HEK293T (cell line): ENCODE measurements at regions not wholly inside any gene's neighbourhood (a gene's known extent, or its start where the extent isn't known, plus 50 kb on each side); places are given as distances from the start of the nearest gene placed in this dataset.

Source experiments
- CTCF ChIA-PET: fragments of 350-600 bp; formaldehyde crosslinking; extraction: SDS; loops from one replicate; lab custom pipeline; 2021; ENCODE audit warnings: antibody characterized with exemption, inconsistent platforms; lab: Yijun Ruan, JAX
- POLR2A ChIA-PET: fragments of 350-600 bp; formaldehyde crosslinking; extraction: SDS; loops from one replicate; lab custom pipeline; 2020; ENCODE audit warnings: antibody characterized with exemption, inconsistent platforms; lab: Yijun Ruan, JAX
- DNase-seq: peaks from one replicate; pipeline ENCODE4 v3.0.0; 2012; ENCODE audit warnings: mixed read lengths; ENCODE audit errors: extremely low spot score
- ARNT ChIP-seq: fragments of 450-650 bp; IDR thresholded peaks from 2 replicates; pipeline ENCODE4 v1.6.1; 2017; ENCODE audit warnings: mild to moderate bottlenecking
- BHLHE40 ChIP-seq: fragments of 450-650 bp; IDR thresholded peaks from 2 replicates; pipeline ENCODE4 v1.6.1; 2016; ENCODE audit warnings: mild to moderate bottlenecking, moderate library complexity, borderline replicate concordance
- CTBP1 ChIP-seq: fragments of 450-650 bp; IDR thresholded peaks from 2 replicates; pipeline ENCODE4 v1.6.1; 2016; ENCODE audit warnings: borderline replicate concordance
- ELF4 ChIP-seq: fragments of 450-650 bp; IDR thresholded peaks from 2 replicates; pipeline ENCODE4 v1.6.1; 2017; ENCODE audit warnings: antibody characterized with exemption
- FOXA1 ChIP-seq: fragments of 450-650 bp; IDR thresholded peaks from 2 replicates; pipeline ENCODE4 v1.6.1; 2016; ENCODE audit warnings: mild to moderate bottlenecking
- FOXK2 ChIP-seq: fragments of 450-650 bp; IDR thresholded peaks from 2 replicates; pipeline ENCODE4 v1.6.1; 2016; ENCODE audit warnings: mild to moderate bottlenecking
- FOXM1 ChIP-seq: fragments of 450-650 bp; IDR thresholded peaks from 2 replicates; pipeline ENCODE4 v1.6.1; 2017; ENCODE audit warnings: mild to moderate bottlenecking, borderline replicate concordance
- HDGF ChIP-seq: fragments of 450-650 bp; IDR thresholded peaks from 2 replicates; pipeline ENCODE4 v1.6.1; 2017; ENCODE audit warnings: antibody characterized with exemption, borderline replicate concordance
- L3MBTL2 ChIP-seq: fragments of 450-650 bp; conservative IDR thresholded peaks from 2 replicates; pipeline ENCODE4 v1.6.1; 2016; ENCODE audit warnings: mild to moderate bottlenecking
- LEF1 ChIP-seq: fragments of 450-650 bp; IDR thresholded peaks from 2 replicates; pipeline ENCODE4 v1.6.1; 2017; ENCODE audit warnings: mild to moderate bottlenecking, borderline replicate concordance
- NFRKB ChIP-seq: fragments of 450-650 bp; IDR thresholded peaks from 2 replicates; pipeline ENCODE4 v1.6.1; 2016; ENCODE audit warnings: mild to moderate bottlenecking, moderate library complexity
- PKNOX1 ChIP-seq: fragments of 450-650 bp; IDR thresholded peaks from 2 replicates; pipeline ENCODE4 v1.6.1; 2016
- SP1 ChIP-seq: fragments of 450-650 bp; IDR thresholded peaks from 2 replicates; pipeline ENCODE4 v1.6.1; 2017
- SUZ12 ChIP-seq: fragments of 450-650 bp; IDR thresholded peaks from 2 replicates; pipeline ENCODE4 v1.6.1; 2016; ENCODE audit warnings: mild to moderate bottlenecking
- TARDBP ChIP-seq: fragments of 450-650 bp; IDR thresholded peaks from 2 replicates; pipeline ENCODE4 v1.6.1; 2016
- ZNF384 ChIP-seq: fragments of 450-650 bp; IDR thresholded peaks from 2 replicates; pipeline ENCODE4 v1.6.1; 2016

GRCh38 chr7:95668504-95669018 lies 72.2 kb upstream of the PDK4 start:
- ChIA-PET POLR2A (no interaction called here), CTCF (interaction anchor here (0.9 kb wide), 1 partner anchor 15 kb away, joined by 4 read pairs; no protein-coding TSS in a partner anchor)
- DNase-seq, result no peak
- TF ChIP-seq HDGF (no peak), L3MBTL2 (no peak), SP1 (no peak), ELF4 (no peak), ZNF384 (no peak), LEF1 (no peak), NFRKB (no peak)

- POLR2A ChIA-PET, result no interaction called here
- CTCF ChIA-PET, result no interaction called here
- TF ChIP-seq PKNOX1 (no peak), LEF1 (no peak), ELF4 (no peak), ZNF384 (no peak), FOXM1 (no peak), L3MBTL2 (no peak), BHLHE40 (no peak)
These were observed 66.7 kb upstream of the PDK4 start for GRCh38 chr7:95662987-95663386.

GRCh38 chr7:95660023-95660434 lies 63.7 kb upstream of the PDK4 start:
- TF ChIP-seq ELF4 (no peak), CTBP1 (no peak), TARDBP (no peak), FOXM1 (no peak), FOXK2 (no peak), PKNOX1 (no peak), BHLHE40 (no peak), HDGF (no peak), ZNF384 (no peak), LEF1 (no peak), NFRKB (no peak), SP1 (no peak), L3MBTL2 (no peak), FOXA1 (no peak), SUZ12 (no peak), ARNT (no peak)
- ChIA-PET CTCF (interaction anchor here (0.6 kb wide), 1 partner anchor 30 kb away, joined by 3 read pairs; no protein-coding TSS in a partner anchor), POLR2A (no interaction called here)
- no peak for DNase-seq

More at GRCh38 chr7:95662987-95663386, 66.7 kb upstream of the PDK4 start:
- DNase-seq, result no peak

- CTCF ChIA-PET, result no interaction called here
- TF ChIP-seq NFRKB, result no peak
- no peak for TF ChIP-seq LEF1
- TF ChIP-seq ZNF384, result no peak
- no peak for TF ChIP-seq CTBP1
- no peak for TF ChIP-seq ARNT
- no peak for TF ChIP-seq SP1
- TF ChIP-seq FOXA1, result no peak
- TF ChIP-seq BHLHE40, result no peak
- no peak for TF ChIP-seq PKNOX1
- no peak for TF ChIP-seq FOXK2
- no peak for TF ChIP-seq TARDBP
- POLR2A ChIA-PET, result no interaction called here
These were observed 62.4 kb upstream of the PDK4 start for GRCh38 chr7:95658676-95659075.

GRCh38 chr7:95649546-95649945 lies 53.2 kb upstream of the PDK4 start:
- CTCF ChIA-PET, result no interaction called here
- DNase-seq, result no peak
- POLR2A ChIA-PET, result no interaction called here
- TF ChIP-seq PKNOX1 (no peak), FOXA1 (no peak), SUZ12 (no peak), TARDBP (no peak), ZNF384 (no peak), NFRKB (no peak), ELF4 (no peak), ARNT (no peak), SP1 (no peak), CTBP1 (no peak), FOXM1 (no peak), LEF1 (no peak)

More at GRCh38 chr7:95658676-95659075, 62.4 kb upstream of the PDK4 start:
- no peak for DNase-seq

GRCh38 chr7:95646350-95646749 lies 50.0 kb upstream of the PDK4 start:
- POLR2A ChIA-PET, result no interaction called here

More at GRCh38 chr7:95646350-95646749, 50.0 kb upstream of the PDK4 start:
- TF ChIP-seq HDGF, result no peak
- TF ChIP-seq ARNT, result no peak
- TF ChIP-seq ELF4, result no peak
- no peak for TF ChIP-seq PKNOX1
- TF ChIP-seq FOXA1, result no peak
- TF ChIP-seq FOXK2, result no peak
- no peak for TF ChIP-seq SP1
- TF ChIP-seq LEF1, result no peak
- TF ChIP-seq NFRKB, result no peak
- TF ChIP-seq ZNF384, result no peak
- DNase-seq, result no peak
- CTCF ChIA-PET, result no interaction called here
